ENCODE measurements at regions not wholly inside any gene's neighbourhood (a gene's known extent, or its start where the extent isn't known, plus 50 kb on each side); places are given as distances from the start of the nearest gene placed in this dataset.
A peak's percentile ranks its signal among the peaks of the same experiment; 100 is the strongest.

GRCh38 chr1:54488779-54489626 lies 59.0 kb upstream of the ACOT11 start (continued):
- TF ChIP-seq ZNF740 (CRISPR knock-in tag; IDR thresholded peaks at IDR 0.05) = peak; percentile 23; the same call in 1 of the 2 replicates
- peak in 1 of 2 experiments; percentile 74; a peak in 1 of 4 replicates for TF ChIP-seq ZNF740 (tag; IDR thresholded peaks at IDR 0.05)
- no peak for TF ChIP-seq ZNF324 (CRISPR knock-in tag; IDR thresholded peaks at IDR 0.05)
- no peak for TF ChIP-seq ZBTB12 (CRISPR knock-in tag; IDR thresholded peaks at IDR 0.05)
- no peak for TF ChIP-seq ILF3 (IDR thresholded peaks at IDR 0.05; ENCODE audit: borderline replicate concordance)
- TF ChIP-seq POLR3A (IDR thresholded peaks at IDR 0.05; ENCODE audit: borderline replicate concordance, extremely low read depth, insufficient read depth, insufficient read length) = no peak
- TF ChIP-seq HIVEP1 (CRISPR knock-in tag; IDR thresholded peaks at IDR 0.05) = no peak
- TF ChIP-seq ZNF146 (CRISPR knock-in tag; IDR thresholded peaks at IDR 0.05; ENCODE audit: unreplicated experiment) = no peak
- TF ChIP-seq SRSF9 (IDR thresholded peaks at IDR 0.05; ENCODE audit: borderline replicate concordance, low read depth, low read length) = no peak
- no peak for TF ChIP-seq ARHGAP35 (IDR thresholded peaks at IDR 0.05; ENCODE audit: partially characterized antibody)
- TF ChIP-seq MXD1 (CRISPR knock-in tag; IDR thresholded peaks at IDR 0.05; ENCODE audit: borderline replicate concordance, poor library complexity, severe bottlenecking) = no peak
- peak; percentile 63; the same call in 1 of the 2 replicates for TF ChIP-seq KLF16 (IDR thresholded peaks at IDR 0.05)
- TF ChIP-seq ZC3H4 (CRISPR knock-in tag; IDR thresholded peaks at IDR 0.05; ENCODE audit: borderline replicate concordance) = no peak
- TF ChIP-seq E2F1 (CRISPR knock-in tag; IDR thresholded peaks at IDR 0.05) = no peak; the same call in 1 of the 2 replicates
- TF ChIP-seq ZNF282 (CRISPR knock-in tag; IDR thresholded peaks at IDR 0.05) = no peak
- 0 out of 2 replicates have a peak, but pooled peaks have one; percentile 37 for TF ChIP-seq ETV5 (CRISPR knock-in tag; IDR thresholded peaks at IDR 0.05; ENCODE audit: low read depth)
- TF ChIP-seq GATA2 (CRISPR knock-in tag; IDR thresholded peaks at IDR 0.05) = no peak
- TF ChIP-seq SMAD3 (CRISPR knock-in tag; conservative IDR thresholded peaks at IDR 0.05) = no peak
- TF ChIP-seq ARNT (IDR thresholded peaks at IDR 0.05) = no peak
- no peak for TF ChIP-seq ZBTB34 (CRISPR knock-in tag; IDR thresholded peaks at IDR 0.05)
- no peak for TF ChIP-seq TRIM25 (IDR thresholded peaks at IDR 0.05; ENCODE audit: borderline replicate concordance)

Measured in K562 (cell line).